ENCODE measurements at regions not wholly inside any gene's neighbourhood (a gene's known extent, or its start where the extent isn't known, plus 50 kb on each side); places are given as distances from the start of the nearest gene placed in this dataset.

- TF ChIP-seq CTCF (tag by site-specific recombination; IDR thresholded peaks at IDR 0.05) (no peak), ZNF660 (tag by site-specific recombination; IDR thresholded peaks at IDR 0.05) (no peak), ZNF24 (tag by site-specific recombination; IDR thresholded peaks at IDR 0.05) (no peak), ZBTB17 (tag by site-specific recombination; IDR thresholded peaks at IDR 0.05) (no peak), ZNF138 (tag by site-specific recombination; IDR thresholded peaks at IDR 0.05; ENCODE audit: borderline replicate concordance) (no peak), ZNF792 (tag by site-specific recombination; IDR thresholded peaks at IDR 0.05) (no peak), ZNF37A (tag by site-specific recombination; IDR thresholded peaks at IDR 0.05) (no peak), ZNF529 (tag by site-specific recombination; IDR thresholded peaks at IDR 0.05; ENCODE audit: insufficient replicate concordance) (no peak), ZNF416 (tag by site-specific recombination; IDR thresholded peaks at IDR 0.05) (no peak), ZNF658 (tag by site-specific recombination; IDR thresholded peaks at IDR 0.05) (no peak)
- TF ChIP-seq, protein P1, sequence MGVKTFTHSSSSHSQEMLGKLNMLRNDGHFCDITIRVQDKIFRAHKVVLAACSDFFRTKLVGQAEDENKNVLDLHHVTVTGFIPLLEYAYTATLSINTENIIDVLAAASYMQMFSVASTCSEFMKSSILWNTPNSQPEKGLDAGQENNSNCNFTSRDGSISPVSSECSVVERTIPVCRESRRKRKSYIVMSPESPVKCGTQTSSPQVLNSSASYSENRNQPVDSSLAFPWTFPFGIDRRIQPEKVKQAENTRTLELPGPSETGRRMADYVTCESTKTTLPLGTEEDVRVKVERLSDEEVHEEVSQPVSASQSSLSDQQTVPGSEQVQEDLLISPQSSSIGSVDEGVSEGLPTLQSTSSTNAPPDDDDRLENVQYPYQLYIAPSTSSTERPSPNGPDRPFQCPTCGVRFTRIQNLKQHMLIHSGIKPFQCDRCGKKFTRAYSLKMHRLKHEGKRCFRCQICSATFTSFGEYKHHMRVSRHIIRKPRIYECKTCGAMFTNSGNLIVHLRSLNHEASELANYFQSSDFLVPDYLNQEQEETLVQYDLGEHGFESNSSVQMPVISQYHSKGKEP (tag by site-specific recombination; IDR thresholded peaks at IDR 0.05) = no peak
Observed at GRCh38 chr10:3935933-3936359, 150.9 kb upstream of the KLF6 start.
